HG03520 (cell line): ENCODE measurements at regions not wholly inside any gene's neighbourhood (a gene's known extent, or its start where the extent isn't known, plus 50 kb on each side); places are given as distances from the start of the nearest gene placed in this dataset.

Source experiments
- ATAC-seq: cut with Tn5 transposase; IDR thresholded peaks from one replicate; pipeline ENCODE4 v1.9.1; 2021; ENCODE audit warnings: mild to moderate bottlenecking, moderate library complexity; ENCODE audit not compliant: unreplicated experiment

DNA sequence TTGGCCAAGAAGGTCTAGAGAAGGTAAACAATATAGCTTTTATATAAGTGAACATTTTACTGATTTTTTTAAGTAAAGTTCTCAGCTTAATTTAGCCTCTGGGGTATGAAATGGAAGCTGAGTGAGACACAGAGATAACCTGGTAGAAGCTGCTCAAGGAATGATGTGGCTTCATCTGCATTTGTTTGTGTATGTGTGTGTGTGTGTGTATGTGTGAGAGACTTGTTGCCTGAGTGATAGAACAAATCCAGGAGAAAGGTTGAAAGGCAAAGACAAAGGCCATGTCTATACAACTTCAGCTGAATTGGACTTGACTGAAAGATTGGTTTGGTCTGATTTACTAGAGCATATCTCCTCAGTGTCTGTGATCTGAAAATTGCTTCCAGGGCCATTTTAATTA, 63.6 kb downstream of the PCDH7 start:
- no peak for ATAC-seq

DNA sequence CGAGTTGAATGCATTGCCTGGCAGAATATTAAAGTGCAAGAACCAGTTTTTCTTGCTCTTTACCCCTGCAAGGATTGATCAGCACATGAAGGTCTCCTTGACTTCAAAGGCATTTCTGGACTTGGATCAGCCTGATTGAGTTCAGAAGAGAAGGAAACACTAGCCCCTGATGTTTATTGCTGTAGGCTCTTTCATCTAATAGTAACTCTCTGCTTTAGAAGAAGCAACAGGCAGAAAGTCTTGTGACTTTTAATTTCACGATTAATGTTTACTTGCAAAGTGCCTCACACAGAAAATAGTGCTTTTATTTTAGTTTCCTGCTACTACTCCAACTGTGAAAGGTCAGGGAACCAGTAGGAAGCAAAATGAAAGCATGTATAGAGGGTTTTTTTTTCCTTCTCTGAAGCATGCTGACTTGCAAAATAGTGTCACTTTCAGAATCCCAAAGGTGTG, 69.1 kb downstream of the PCDH7 start:
- no peak for ATAC-seq

DNA sequence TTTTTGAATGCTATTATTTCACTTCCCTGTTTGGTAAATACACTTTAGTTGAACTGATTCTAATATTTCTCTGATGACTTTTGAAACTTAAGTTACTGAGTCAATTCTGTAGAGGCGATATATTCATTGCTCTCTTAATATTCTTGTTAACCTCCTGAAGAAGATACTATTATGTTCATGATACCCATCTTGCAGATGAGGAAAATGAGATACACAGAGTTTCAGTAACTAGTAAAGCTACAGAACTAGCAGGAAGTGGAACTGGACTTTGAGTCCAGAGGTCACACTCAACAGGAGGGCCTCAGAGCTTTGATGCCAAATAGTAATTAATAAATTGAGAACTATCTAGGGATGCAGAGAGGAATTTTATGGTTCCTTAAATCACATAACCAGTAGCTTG, 70.0 kb downstream of the PCDH7 start:
- no peak for ATAC-seq

DNA sequence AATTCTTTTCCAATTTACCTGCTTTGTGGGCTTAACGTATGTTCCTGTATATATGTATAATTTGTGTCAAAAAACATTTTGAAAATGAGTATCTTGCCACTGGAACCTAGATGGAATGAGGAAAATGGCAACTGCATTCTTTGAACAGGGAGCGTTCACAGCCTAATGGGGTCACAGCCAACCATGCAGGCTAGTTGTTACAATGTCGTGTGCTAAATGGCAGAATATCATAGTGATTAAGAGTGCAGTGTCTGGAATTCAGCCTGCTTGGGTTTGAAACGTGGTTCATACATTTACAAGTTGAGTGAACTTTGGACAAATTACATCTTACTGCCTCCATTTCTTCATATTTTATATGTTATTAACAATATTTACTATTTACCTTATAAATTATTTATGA, 70.8 kb downstream of the PCDH7 start:
- no peak for ATAC-seq

DNA sequence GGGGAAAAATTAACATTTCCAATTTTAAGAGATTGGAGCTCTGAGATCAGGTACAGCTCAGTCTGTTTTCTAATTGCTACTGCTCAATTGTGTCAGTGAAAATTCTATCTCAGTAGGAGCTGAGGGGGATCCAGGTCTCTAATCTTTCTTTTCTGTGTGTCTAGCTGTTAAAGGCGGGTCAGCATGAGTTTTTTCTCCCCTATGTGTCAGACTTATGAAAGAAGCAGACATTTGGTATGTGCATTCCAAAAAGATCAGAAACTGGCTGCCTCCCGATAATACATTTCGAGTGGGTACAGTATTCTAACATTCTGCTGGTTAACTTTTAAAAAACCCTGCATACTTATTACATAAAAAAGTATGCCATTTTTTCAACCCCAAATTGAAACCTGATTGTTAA, 72.4 kb downstream of the PCDH7 start:
- ATAC-seq: no peak

DNA sequence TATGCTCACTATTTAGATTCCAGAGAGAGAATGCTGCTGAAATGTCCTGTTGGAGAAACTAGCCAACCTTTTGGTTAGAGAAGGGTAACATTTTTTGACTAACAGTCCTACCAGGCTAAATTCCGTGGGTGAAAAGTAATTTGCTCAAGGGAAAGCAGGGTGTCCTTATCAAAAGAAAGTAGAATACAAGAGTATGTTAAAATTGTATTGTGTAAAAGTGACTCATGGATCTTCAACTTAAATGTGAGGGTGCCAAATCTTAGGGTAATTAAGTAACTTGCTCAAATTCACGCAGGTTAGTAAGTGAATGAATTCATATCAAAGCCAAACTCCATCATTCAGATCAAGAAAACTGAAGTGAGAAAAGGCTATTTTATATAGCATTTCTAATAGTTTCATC, 81.7 kb downstream of the PCDH7 start:
- no peak for ATAC-seq

DNA sequence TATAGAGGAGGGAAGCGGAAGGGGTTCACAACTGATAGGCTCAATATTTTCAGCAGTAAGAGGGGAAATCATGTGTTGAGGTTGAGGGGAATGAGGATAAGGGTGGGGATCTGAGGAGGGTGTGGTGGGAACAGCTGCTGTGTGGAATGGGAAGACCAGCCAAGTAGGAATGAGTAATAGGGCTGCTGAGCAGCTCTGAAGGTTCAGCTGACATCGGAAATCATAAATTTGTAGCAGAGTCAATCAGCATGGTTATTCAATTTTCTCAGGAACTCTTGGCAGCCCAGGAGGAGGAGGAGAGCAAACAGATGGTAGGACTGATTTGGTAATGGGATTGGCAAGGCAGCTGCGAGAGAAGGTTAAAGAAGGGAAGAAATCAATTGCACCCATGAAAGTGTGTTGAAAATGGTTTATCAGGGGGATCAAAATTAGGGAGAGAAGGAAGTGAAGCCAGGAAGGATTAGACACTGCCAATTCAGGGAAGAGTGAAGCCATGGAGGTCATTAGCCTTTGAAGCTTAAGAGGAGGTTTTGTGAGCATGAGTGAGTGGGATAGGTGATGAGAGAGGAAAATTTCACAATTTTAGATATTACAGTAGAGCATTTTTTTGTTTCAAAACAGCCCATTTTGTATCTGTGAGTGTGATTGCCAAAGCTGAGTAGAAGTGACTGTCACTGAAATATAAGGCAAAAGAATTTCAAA, 82.6 kb downstream of the PCDH7 start:
- ATAC-seq: no peak

DNA sequence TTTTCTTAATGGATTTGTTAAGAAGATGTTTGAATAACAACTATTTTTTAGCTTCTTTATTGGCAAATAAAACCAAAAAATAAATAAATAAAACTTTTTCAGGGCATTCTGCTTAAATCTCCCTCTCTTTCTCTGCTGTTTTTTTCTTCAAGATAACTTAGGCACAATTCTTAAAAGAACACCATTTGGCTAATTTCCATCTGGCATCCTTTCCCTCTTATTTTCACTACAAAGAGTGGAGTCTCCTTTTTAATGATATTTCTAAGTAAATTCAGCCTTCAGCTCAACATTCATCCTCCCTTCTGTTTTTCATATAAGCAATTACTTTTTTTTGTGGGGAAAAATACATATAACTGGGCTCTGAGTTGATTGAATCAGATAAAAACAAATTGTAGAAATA, 88.1 kb downstream of the PCDH7 start:
- ATAC-seq: no peak

DNA sequence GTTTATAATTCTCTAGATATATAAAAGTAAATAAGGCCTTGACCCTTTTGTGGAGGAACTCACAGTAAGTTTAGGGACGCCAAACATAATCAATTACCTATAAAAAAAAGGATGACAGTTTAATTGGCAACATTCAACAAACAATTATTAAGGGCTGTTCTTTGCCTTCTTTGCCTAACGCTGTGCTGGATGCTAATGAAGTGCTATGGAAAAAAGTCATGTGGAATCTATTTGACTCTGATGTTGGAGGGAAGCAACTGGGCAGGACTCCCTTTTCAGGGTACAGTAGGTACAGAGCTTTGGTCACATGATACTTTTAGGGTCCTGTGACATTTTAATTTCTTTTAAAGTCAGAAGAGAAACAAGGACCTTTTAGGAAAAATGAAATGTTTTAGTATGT, 91.1 kb downstream of the PCDH7 start:
- ATAC-seq: no peak

DNA sequence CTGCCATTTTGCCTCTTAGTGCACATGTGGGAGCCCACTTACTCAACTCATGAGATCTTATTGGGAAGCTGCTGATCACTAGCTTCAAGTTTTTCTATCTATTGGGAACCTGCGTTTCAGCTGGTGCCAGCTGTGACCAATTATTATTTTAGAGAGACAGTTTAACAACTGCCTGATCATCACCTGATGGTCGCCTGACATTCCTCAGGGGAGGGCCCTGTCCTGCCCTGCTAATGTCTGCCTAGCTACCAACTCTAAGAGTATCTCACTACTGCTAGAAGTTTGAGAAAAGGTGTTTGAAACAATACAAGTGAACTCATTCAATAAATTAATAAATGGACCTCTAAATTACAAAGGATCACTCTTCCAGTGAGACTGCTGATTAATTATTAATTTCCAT, 95.5 kb downstream of the PCDH7 start:
- ATAC-seq: no peak

DNA sequence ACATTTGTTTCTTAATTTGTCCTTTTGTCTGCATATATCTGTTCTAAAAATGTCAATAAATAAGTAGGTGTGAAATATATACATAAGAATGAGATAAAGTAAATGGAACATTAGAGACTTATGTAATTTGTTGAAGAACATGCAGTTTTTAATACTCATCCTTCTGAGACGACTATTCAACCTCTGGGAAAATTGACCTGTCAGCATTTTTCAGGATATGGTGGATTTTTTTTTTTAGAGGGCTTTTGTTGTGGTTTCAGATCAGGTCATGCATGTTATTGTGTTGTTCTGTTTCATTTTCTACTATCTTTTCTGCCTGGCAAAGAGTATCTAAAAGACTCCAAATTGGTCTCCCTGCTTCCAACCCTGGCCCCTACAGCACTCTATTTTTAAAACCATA, 97.3 kb downstream of the PCDH7 start:
- ATAC-seq: no peak

DNA sequence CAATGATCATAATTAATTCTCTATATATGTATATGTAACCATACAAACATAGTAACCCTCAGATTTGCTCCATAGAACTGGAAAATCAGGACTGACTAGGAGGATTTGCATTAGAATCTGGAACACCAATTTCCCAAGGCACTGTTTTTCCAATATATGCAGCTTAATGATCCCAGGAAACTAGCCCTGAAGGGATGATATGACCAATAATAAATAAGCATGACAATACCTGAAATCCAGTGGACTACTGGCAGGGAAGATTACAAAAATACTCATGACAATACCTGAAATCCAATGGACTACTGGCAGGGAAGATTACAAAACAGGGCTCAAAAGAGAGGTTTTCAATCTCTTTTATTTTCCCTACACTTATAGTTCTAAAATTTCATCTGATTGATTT, 98.4 kb downstream of the PCDH7 start:
- no peak for ATAC-seq

DNA sequence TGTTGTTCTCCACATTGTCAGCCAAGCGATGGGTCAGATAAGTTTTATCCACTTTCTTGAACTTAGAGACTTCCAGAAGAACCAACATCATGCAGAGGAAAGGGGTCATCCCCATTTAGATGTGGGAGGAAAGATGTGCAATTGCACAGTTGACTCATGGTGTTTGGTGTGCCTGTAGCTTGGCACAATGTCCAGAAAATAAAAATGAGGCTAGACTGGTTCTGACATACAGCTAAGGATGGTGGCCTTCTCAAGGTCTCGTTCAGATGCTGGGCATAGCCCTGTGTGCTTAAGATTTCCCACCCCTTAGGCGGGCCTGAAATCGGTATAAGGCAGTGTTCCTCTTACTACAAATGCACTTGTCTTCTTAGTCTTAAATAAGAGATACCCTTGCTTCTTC, 101.1 kb downstream of the PCDH7 start:
- ATAC-seq: no peak

DNA sequence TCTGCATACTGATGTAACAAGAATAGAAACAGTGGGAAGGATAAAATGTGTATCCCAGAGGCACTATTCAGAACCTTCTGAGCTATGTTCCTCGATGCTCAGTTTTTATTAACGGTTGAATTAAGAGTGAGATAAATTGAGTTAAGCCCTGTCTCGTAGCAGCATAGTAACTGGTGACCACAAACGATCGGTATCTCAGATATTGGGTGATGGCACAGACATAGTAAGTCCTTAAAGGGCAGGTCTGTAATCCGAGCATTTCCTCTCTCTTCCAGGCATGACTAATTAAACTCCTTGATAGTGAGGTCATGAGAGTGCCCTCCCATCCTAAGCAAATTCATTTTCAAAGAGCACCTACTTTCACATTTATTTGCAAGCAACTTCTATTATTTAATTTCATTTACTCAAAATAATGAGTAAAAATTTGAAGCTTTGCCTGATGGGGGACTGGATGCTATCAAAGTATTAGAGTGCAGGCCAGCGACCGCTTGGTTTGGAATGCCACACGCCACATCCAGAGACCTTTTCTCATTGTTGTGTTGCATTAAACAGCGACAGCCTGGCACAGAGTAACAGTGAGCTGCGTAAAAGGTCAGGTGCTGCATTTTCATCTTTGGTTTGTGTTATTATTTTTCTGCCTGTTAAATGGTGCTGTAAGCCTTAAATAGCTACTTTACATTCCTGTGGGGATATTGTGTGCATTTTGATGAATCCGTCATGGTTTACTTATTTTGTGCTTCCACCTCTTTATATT, 101.9 kb downstream of the PCDH7 start:
- no peak for ATAC-seq

DNA sequence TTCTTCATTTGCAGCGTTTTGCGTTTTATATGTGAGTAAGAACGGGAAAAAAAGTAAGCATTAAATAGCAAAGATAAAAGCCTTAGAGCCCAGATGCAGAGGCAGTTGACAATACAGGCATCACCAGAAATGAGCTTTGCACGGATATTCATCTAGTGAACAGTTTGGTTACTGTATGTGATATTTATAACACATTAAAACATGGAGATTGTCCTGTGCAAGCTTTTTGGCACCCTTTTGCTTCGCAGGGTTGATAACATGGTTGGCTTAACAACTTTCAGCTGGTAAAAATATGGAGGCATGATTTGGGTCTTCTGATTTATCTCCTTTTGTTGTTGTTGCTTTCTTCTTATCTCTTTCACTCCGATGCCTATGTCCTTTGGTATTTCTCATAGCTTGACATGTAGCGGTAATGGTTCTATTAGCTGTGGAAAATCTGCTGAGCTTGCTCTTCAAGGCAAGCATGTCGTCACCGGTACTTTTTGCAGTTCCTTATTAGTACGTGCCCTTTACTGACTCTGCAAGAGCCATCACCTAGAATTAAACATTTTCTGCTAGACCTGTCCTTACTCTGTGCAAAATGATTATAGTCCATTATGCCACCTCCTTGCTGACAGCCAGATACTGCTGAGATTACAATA, 102.9 kb downstream of the PCDH7 start:
- no peak for ATAC-seq

DNA sequence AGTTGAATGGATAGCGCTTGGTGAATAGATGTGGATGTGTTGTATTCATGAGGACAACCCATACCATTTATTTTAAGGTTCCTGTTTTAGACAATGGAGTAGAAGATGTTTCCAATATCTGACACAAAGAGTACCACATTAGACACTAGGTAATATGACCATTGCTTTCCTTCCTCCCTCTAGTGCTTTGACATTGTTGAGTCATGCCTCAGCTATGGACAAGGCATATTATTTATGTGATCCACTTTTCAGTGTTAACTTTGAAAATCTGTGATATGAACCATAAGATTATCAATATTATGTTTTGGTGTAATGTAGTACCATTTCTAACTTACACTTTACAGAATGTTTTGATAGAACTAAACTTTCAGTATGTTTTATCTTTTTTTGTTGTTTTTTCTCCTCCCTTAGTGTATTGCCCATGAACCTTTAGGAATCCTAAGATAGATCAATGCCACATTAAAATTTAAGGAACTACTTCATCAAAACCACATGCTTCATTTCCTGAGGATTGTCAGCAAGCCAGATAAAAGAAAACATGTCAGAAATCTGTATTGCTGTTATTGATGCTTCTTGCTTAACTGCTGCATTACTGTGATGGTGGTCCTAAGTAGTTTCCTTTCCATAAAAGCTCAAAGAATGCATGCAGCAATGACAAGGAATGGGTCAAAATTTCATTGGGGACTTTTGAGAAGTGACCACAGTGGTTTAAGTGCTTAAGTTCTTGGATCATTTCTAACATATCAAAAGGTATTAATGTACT, 105.0 kb downstream of the PCDH7 start:
- no peak for ATAC-seq

DNA sequence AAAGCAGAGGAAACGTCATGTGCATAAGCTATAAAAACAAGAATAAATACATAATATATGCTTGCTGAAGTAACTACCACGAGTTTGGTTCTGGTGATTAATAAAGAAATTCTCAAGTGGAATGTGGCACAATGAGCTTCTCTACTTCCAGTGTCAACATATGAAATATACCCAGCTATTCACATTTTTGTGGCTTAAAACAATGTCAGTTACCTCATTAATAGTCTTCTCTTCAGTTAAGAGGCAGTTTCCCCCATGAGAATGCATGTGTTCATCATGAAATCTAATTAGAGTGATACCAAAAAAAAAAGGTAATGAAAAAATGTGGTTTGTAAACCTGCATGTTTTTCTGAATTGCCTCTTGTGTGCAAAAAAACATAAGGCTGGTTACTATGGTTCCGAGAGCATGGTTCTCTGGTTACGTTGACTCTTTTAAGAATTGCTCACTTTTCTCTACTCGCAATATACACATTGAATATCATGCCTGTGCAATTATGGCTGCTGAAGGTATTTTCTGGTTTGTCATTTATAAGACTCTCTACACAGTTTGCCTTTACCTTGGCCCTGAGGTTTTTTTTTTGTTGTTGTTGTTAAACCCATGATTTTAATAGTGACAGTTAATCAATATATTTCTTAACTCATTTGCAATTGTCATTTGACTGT, 108.2 kb downstream of the PCDH7 start:
- no peak for ATAC-seq

DNA sequence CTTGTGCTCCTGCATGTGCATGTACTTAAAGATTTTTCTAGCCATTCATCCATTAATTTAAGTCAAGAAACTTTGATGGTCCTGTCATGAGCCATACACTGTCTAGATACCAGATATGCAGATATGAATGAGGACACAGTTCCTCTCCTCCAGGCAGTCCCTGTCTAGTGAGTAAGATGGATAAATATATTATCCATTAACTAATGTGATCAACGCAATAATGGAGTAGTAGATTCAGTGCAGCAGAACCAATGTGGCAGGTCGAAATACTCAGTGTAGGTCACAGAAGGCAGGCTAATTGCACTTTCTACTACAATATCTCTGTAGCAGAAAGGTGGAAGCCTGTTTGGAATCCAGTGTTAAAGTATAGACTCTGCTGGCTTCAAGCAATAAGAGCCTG, 112.5 kb downstream of the PCDH7 start:
- no peak for ATAC-seq

DNA sequence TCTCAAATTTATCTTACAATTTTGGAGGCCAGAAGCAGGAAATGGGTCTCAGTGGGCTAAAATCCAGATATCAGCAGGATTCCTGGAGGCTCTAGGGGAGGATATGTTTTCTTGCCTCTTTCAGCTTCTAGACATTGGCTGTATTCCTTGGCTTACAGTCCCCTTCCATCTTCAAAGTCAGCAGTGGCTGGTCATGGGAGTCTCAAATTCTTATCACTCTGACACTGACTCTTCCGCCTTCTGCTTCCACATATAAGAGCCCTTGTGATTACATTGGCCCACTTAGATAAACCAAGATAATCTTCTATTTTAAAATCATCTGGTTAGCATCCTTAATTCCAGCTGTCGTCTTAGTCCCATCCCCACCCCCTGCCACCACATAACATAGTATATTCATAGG, 113.0 kb downstream of the PCDH7 start:
- ATAC-seq: no peak

DNA sequence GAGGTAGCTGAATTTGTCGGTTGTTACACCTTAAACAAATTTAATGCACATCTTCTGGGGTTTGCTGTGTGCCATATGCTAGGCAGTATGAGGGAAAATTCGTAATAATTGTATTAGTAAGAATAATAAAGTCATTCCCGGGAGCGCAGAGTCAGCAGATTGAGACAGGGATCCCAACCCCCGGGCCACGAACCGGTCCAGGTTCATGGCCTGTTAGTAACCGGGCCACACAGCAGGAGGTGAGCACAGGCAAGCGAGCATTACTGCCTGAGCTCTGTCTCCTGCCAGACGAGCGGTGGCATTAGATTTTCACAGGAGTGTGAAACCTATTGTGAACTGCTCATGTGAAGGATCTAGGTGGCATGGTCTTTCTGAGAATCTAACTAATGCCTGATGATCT, 114.9 kb downstream of the PCDH7 start:
- ATAC-seq: no peak

DNA sequence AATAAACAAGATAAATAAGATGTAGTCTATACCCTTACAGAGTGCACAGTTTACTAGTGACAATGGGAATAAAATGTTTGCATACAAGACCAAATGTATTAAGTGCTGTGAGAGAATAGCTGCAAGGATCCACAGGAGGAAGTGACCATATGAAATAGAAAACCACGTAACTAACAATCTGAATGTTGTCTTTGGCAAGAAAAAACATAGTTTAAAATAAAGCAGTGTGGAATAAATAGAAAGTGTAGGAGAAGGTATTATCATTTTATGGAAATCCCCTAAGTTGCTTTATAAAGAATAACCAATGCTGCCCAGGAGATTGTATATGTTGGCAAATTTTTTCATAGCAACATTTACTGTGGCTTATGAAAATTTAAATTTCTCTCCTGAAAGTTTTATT, 116.1 kb downstream of the PCDH7 start:
- ATAC-seq: no peak
